GM12874 (cell line): ENCODE measurements at regions not wholly inside any gene's neighbourhood (a gene's known extent, or its start where the extent isn't known, plus 50 kb on each side); places are given as distances from the start of the nearest gene placed in this dataset.

Experiments
- TF ChIP-seq, protein P1 (sequence below): IDR thresholded peaks from 2 replicates; pipeline ENCODE4 v1.5.1; 2011; ENCODE audit warnings: low read depth, mild to moderate bottlenecking, control low read depth, low read length, moderate library complexity; ENCODE audit not compliant: insufficient read depth

DNA sequence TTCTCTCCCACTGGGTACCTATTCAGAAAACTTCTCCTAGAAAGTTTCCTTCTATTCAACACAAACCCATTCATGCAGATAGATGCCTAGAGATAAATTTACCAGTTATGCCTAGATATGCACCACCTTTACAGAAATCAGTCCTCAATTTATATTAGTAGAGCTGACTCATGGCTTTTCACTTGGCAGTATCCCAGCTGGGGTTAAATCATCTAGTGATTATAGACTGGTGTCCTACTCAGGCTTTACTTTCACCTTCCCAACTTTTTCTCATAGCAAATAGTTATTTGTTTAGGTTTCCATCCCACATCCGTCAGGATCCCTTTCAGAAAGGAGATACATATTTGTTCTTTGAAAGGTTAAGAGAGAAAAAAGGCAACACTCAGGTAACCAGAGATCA is 124.5 kb downstream of the AQP4 start:
- TF ChIP-seq, protein P1, sequence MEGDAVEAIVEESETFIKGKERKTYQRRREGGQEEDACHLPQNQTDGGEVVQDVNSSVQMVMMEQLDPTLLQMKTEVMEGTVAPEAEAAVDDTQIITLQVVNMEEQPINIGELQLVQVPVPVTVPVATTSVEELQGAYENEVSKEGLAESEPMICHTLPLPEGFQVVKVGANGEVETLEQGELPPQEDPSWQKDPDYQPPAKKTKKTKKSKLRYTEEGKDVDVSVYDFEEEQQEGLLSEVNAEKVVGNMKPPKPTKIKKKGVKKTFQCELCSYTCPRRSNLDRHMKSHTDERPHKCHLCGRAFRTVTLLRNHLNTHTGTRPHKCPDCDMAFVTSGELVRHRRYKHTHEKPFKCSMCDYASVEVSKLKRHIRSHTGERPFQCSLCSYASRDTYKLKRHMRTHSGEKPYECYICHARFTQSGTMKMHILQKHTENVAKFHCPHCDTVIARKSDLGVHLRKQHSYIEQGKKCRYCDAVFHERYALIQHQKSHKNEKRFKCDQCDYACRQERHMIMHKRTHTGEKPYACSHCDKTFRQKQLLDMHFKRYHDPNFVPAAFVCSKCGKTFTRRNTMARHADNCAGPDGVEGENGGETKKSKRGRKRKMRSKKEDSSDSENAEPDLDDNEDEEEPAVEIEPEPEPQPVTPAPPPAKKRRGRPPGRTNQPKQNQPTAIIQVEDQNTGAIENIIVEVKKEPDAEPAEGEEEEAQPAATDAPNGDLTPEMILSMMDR: no peak

DNA sequence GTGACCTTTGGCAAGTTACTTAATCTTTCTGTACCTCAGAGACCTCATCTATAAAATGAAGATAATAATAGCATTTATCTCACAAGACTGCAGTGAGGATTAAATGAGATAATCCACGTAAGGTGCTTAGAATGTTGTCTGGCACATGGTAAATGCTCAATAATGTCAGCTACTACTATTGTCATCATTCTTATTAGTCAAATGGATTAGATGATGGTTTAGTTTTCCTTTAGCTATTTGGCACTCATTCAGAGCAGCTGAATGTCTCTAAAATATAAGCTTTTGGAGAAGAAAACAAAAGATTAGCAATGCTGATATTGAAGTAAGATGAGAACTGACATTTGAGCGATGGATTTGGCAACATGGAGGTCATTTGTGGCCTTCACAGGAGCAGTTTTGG is 125.1 kb downstream of the AQP4 start:
- TF ChIP-seq, protein P1: no peak

DNA sequence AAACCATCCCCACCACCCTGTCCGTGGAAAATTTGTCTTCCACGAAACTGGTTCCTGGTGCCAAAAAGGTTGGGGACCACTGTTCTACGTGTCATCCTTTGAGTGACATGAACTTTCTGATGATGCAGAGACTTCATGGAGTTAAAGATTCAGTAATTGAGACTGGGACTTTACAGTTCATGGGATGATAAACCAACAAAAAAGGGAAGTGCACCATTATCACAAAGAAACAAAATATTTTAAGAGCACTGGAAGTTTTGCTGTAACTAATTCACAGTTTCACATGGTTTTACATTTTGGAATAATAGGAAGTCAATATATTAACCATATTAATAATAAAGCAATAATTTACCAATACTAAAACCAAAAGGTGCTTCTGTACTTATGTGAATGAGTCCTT is 126.8 kb downstream of the AQP4 start:
- TF ChIP-seq, protein P1: no peak

DNA sequence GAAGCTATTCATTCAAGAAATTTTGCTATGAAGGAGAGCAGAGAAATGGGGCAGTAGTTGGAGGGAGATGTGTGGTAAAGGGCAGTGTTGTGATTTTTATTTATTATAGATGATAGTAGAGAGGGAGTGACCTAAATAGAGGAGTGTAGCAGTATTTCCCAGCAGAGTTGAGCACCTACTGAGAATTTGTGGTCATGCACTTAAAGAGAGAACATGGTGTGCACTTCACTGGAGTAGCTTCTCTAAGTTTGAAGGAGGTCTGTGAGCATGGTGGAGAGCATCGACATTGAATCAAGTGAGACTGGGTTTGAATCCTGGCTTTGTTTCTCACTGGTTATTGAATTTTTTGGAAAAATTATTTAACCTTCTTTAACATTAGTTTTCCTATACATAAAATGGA is 129.2 kb downstream of the AQP4 start:
- TF ChIP-seq, protein P1: no peak

DNA sequence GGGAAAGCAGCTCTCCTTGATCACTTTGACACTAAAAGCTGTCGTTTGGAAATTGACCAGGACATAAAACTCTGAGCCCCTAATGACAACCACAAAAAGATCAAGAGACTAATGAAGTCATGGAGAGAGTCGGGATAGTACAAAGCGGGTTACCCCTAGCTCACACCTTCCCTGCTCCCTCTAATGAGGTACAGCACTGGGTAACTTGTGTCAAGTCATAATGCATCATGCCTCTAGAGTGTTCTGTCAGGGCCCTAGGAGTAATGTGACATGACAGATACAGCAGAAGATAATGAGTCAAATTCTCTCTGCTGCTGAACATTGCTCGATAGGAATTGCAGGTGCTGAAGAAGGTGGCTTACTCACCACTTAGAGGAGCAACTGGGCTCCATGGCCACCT is 130.7 kb downstream of the AQP4 start:
- TF ChIP-seq, protein P1: no peak

DNA sequence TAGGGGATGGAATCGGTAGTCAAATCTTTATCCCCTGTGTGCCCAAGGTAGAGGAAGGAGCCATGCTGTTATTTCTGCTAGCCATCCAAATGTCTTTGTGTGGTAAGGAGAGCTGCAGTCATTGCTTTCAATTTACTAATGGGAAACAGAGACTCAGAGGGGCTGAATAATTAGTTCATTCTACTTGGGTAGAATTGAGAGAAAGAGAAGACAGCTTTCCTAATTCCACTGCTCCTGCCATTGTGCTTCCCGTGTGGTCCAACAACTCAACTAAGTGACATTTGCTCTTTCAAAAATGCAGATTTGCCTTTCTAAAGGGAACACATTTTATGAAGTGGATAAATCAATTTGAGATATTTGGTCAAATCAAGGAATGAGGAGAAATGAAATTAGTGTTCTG is 136.1 kb downstream of the AQP4 start:
- TF ChIP-seq, protein P1: no peak

DNA sequence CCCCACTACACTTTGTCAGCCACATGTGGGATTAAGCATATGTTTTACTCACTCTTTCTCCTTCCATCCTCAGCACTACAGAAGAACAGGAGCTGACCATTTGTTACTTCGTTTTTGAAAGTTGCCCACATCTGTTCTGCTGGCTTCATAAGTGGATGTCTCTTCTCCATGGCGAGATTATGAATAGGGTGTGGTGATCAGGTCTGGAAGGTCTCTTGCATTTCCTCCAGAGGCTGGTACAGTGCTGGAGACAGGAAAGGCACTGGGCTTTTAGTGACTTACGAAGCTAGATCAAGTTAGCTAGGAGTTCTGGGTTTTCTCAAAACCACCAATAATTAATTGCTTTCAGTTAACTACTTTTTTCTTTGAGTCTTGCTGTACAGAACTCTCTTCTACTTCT is 136.5 kb downstream of the AQP4 start:
- TF ChIP-seq, protein P1: no peak

DNA sequence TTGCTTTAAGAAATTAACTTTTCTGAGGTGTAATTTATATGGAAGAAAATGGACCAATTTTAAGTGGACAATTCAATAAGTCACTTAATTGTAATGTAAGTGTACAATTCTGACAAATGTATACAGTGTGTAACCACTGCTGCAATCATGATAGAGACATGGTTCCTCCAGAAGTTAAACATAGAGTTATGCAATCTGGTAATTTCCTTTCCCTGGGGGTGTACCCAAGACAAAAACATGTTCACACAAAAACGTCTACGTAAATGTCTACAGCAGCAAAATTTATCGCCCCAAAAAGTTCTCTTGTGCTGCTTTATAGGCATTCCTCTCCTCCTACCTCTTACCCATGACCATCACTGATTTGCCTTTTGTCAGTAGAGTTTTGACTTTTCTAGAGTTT is 141.5 kb downstream of the AQP4 start:
- TF ChIP-seq, protein P1: no peak
